Neural cell (in vitro differentiated cells): ENCODE measurements at regions not wholly inside any gene's neighbourhood (a gene's known extent, or its start where the extent isn't known, plus 50 kb on each side); places are given as distances from the start of the nearest gene placed in this dataset.

Experiments used
- H2AFZ ChIP-seq: fragments of 200-600, 300-800 bp; sonication (generic), shearing (Covaris generic); 2 replicates; pipeline ENCODE4 v1.6.0; 2014; ENCODE audit warnings: low read depth, mild to moderate bottlenecking, antibody characterized with exemption, low read length, moderate library complexity
- H3F3A ChIP-seq: fragments of 200-600 bp; shearing (Covaris generic); 2 replicates; pipeline ENCODE4 v1.6.1; 2016; ENCODE audit warnings: mild to moderate bottlenecking, moderate library complexity, mixed read lengths, antibody characterized with exemption, low read length; ENCODE audit not compliant: insufficient read depth, poor library complexity, severe bottlenecking
- H3K27ac ChIP-seq: fragments of 200-600, 300-800 bp; sonication (generic), shearing (Covaris generic); 2 replicates; pipeline ENCODE4 v1.5.1; 2014; ENCODE audit warnings: mild to moderate bottlenecking, low read length, moderate library complexity
- H3K27me3 ChIP-seq: fragments of 300-800, 200-600 bp; sonication (generic), shearing (Covaris generic); 2 replicates; pipeline ENCODE4 v1.6.0; 2014; ENCODE audit warnings: mild to moderate bottlenecking, low read depth, low read length, moderate library complexity; ENCODE audit not compliant: insufficient read depth
- H3K36me3 ChIP-seq: fragments of 300-800, 200-600 bp; sonication (generic), shearing (Covaris generic); 2 replicates; pipeline ENCODE4 v1.5.1; 2014; ENCODE audit warnings: mild to moderate bottlenecking, antibody characterized with exemption, low read length, moderate library complexity; ENCODE audit not compliant: insufficient read depth
- H3K4me2 ChIP-seq: fragments of 300-800, 200-600 bp; sonication (generic), shearing (Covaris generic); 2 replicates; pipeline ENCODE4 v1.6.0; 2014; ENCODE audit warnings: mild to moderate bottlenecking, low read length
- H3K4me3 ChIP-seq: fragments of 300-800, 200-600 bp; sonication (generic), shearing (Covaris generic); 2 replicates; pipeline ENCODE4 v1.5.1; 2014; ENCODE audit warnings: mild to moderate bottlenecking, low read length, moderate library complexity
- H3K79me2 ChIP-seq: fragments of 200-600 bp; shearing (Covaris generic); replicated peaks from 2 replicates; pipeline ENCODE4 v1.6.0; 2014; ENCODE audit warnings: mild to moderate bottlenecking, low read length, moderate library complexity; ENCODE audit not compliant: insufficient read depth
- H3K9ac ChIP-seq: fragments of 300-800, 200-600 bp; sonication (generic), shearing (Covaris generic); 2 replicates; pipeline ENCODE4 v1.6.1; 2016; ENCODE audit warnings: mild to moderate bottlenecking, low read length, mixed read lengths
- H3K9me2 ChIP-seq: fragments of 200-600 bp; shearing (Covaris generic); 2 replicates; pipeline ENCODE4 v1.6.1; 2016; ENCODE audit warnings: mild to moderate bottlenecking, low read length, mixed read lengths; ENCODE audit not compliant: insufficient read depth
- H3K9me3 ChIP-seq: fragments of 200-600, 300-800 bp; sonication (generic), shearing (Covaris generic); 2 replicates; pipeline ENCODE4 v1.6.1; 2016; ENCODE audit warnings: mild to moderate bottlenecking, mixed run types, low read length, moderate library complexity, mixed read lengths
- H4K20me1 ChIP-seq: fragments of 200-600 bp; shearing (Covaris generic); 2 replicates; pipeline ENCODE4 v1.6.1; 2016; ENCODE audit warnings: mild to moderate bottlenecking, mixed run types; ENCODE audit not compliant: insufficient read depth
- CTCF ChIP-seq: fragments of 450-650 bp; IDR thresholded peaks from 2 replicates; pipeline ENCODE4 v1.5.1; 2014; ENCODE audit warnings: antibody characterized with exemption, mild to moderate bottlenecking, moderate library complexity; ENCODE audit not compliant: poor library complexity, severe bottlenecking
- EP300 ChIP-seq: fragments of 450-650 bp; conservative IDR thresholded peaks from 2 replicates; pipeline ENCODE4 v1.6.1; 2014; ENCODE audit warnings: antibody characterized with exemption, mild to moderate bottlenecking, moderate library complexity; ENCODE audit not compliant: poor library complexity, severe bottlenecking
- EZH2 ChIP-seq: fragments of 200-600, 300-800 bp; shearing (Covaris generic), sonication (generic); IDR thresholded peaks from 2 replicates; pipeline ENCODE4 v1.6.1; 2014; ENCODE audit warnings: antibody characterized with exemption, low read length, borderline replicate concordance, mild to moderate bottlenecking; ENCODE audit not compliant: insufficient read depth, poor library complexity, severe bottlenecking
- MXI1 ChIP-seq: fragments of 450-650 bp; conservative IDR thresholded peaks from 2 replicates; pipeline ENCODE4 v1.6.1; 2014; ENCODE audit warnings: antibody characterized with exemption, mild to moderate bottlenecking; ENCODE audit not compliant: poor library complexity, severe bottlenecking
- POLR2AphosphoS5 ChIP-seq: IDR thresholded peaks from 2 replicates; pipeline ENCODE4 v1.6.1; 2012
- RAD21 ChIP-seq: fragments of 450-650 bp; conservative IDR thresholded peaks from 2 replicates; pipeline ENCODE4 v1.6.1; 2014; ENCODE audit warnings: antibody characterized with exemption, mild to moderate bottlenecking, moderate library complexity
- REST ChIP-seq: IDR thresholded peaks from 2 replicates; pipeline ENCODE4 v1.6.1; 2012; ENCODE audit warnings: borderline replicate concordance
- SMC3 ChIP-seq: fragments of 450-650 bp; conservative IDR thresholded peaks from 2 replicates; pipeline ENCODE4 v1.6.1; 2014; ENCODE audit warnings: antibody characterized with exemption, mild to moderate bottlenecking, moderate library complexity; ENCODE audit not compliant: poor library complexity
- TAF1 ChIP-seq: IDR thresholded peaks from 2 replicates; pipeline ENCODE4 v1.6.1; 2012; ENCODE audit warnings: low read depth

GRCh38 chr4:66229885-66230284 is 559.6 kb upstream of the EPHA5 start:
- Histone ChIP-seq H3F3A (no peaks in the 10 kb centered on the region), H3K27me3 (no peaks in the 10 kb centered on the region), H3K27ac (no peak overlapping the region), H3K79me2 (no peaks in the 10 kb centered on the region), H3K9me3 (no peaks in the 10 kb centered on the region), H3K36me3 (no peaks in the 10 kb centered on the region), H3K9me2 (no peaks in the 10 kb centered on the region), H3K9ac (no peak overlapping the region), H2AFZ (no peak overlapping the region), H3K4me3 (no peak overlapping the region), H3K4me2 (no peak overlapping the region), H4K20me1 (no peaks in the 10 kb centered on the region)
- TF ChIP-seq EZH2 = no peak
- TF ChIP-seq REST = no peak
- no peak for TF ChIP-seq TAF1
- no peak for TF ChIP-seq RAD21
- no peak for TF ChIP-seq CTCF
- TF ChIP-seq SMC3 = no peak
- TF ChIP-seq POLR2AphosphoS5 = no peak
- TF ChIP-seq EP300 = no peak
- TF ChIP-seq MXI1 = no peak

- no peak overlapping the region for H3K4me2 ChIP-seq
- no peak overlapping the region for H2AFZ ChIP-seq
- no peak overlapping the region for H3K9ac ChIP-seq
- TF ChIP-seq RAD21 (no peak), REST (no peak), EP300 (no peak), CTCF (no peak), TAF1 (no peak)
- H3F3A ChIP-seq = no peaks in the 10 kb centered on the region
- H3K27ac ChIP-seq = no peak overlapping the region
- no peaks in the 10 kb centered on the region for H4K20me1 ChIP-seq
- H3K79me2 ChIP-seq = no peaks in the 10 kb centered on the region
- H3K4me3 ChIP-seq = no peak overlapping the region
- no peaks in the 10 kb centered on the region for H3K27me3 ChIP-seq
- H3K36me3 ChIP-seq = no peaks in the 10 kb centered on the region
- no peaks in the 10 kb centered on the region for H3K9me2 ChIP-seq
- no peaks in the 10 kb centered on the region for H3K9me3 ChIP-seq
These were observed 555.2 kb upstream of the EPHA5 start for GRCh38 chr4:66225539-66225938.
